T-helper 22 cell (primary cell): ENCODE measurements at regions not wholly inside any gene's neighbourhood (a gene's known extent, or its start where the extent isn't known, plus 50 kb on each side); places are given as distances from the start of the nearest gene placed in this dataset.
"Not testable (repeated sequence)": the region's sequence is repeated elsewhere in the genome, so short reads cannot be mapped to it uniquely, and the experiment has no call there.

Source experiments
- DNase-seq: peaks from one replicate; pipeline ENCODE4 v3.0.0-alpha.2; 2020; ENCODE audit warnings: low read depth

DNA sequence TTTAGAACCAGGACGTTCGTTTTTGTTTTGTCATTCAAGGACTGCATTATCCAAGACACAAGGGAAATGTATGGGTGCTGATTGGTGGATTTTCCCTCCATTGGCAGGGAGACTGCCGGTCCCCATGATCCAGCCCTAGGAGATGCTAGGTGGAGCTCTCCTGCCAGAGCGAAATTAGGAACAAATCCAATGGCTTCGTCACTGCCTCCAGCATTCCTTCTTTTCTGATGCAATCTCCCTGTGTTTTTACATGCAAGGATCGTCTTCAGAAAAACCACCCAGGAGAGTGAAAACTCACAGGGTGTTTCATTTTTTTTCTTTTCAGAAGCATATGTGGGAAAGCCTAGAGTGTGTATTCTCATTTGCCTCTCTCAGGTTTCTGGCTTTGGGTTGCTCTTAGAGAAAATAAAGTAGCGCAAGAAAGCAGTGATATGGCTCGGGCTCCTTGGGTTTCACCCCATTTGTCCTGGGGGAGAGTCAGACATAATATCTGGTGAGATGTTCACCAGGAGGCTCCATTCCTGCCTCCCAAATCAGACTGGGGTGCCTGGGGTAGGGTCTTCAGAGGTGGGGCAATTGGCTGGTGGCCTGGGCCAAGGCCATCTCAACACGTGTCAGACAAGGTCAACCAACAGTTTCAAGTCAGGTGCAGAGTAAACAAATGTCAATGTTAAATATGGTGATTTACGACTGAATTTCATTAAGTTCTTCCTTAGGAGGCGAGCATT is 450.9 kb upstream of the MKI67 start:
- DNase-seq: no peak

DNA sequence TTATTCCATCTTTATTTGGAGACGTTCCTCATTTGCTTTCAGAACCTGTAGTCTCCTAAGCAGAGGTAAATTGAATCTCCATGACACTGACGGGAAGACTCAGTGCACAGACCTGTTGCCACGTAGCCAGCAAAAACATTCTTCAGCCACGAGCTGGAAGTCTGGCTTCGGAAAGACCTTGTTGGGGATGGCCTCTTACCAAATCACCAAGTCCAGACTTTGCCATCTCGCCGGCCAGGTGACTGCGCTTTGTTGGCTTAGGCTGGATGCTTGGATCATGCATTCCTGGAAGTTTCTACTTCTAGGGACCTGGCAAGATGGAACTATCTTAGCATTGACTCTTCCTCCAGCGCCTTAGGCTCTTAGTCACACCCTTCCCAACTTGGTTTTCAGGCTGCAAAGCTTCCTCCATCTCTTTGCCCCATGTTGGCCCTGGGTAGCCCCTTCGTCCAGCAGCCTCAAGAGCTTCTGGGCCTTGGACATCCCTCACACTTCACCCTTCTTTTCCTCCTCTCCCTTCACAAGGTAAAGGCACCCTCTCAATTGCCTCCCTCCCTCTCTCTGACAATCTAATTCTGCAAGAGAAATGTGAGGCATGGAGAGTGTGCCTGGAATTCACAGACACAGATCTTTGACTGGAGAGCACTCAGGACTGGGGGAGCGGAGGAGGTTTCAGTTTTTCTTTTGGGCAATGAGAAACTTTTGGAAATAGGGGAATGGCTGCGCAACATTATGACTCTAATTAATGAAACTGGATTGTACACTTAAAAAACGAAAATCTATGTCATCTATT is 451.9 kb upstream of the MKI67 start:
- no peak for DNase-seq

- no peak for DNase-seq
These were observed 452.5 kb upstream of the MKI67 start for GRCh38 chr10:128578766-128579165.

DNA sequence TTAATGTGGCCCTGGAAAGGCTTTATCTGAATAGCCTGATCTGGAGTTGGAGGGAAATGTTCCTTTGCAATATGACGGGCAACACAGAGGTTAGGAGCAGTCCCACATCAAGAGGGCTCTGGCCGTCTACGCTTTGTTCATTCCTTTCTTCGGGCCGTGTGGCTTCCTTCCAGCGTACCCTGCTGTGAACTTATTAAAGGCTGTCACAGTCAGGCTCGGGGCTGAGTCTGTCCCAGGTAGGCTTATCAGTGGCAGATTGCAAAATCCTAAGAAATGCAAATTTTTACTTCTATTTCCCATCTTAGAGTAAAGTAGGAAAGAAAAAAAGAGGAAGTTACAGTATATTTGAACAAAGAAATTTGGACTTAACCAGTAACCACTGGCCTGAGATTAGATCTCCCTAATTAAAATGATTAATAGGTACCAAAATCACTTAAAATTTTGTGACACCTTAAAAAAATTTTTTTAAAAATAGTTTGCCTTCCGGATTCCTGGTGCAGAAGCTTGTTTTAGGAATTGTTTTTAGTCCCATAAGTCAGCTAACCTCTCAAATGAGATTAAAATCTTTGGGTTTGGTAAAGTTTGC is 453.1 kb upstream of the MKI67 start:
- DNase-seq: no peak

GRCh38 chr10:128579901-128580300 is 453.7 kb upstream of the MKI67 start:
- DNase-seq: no peak

DNA sequence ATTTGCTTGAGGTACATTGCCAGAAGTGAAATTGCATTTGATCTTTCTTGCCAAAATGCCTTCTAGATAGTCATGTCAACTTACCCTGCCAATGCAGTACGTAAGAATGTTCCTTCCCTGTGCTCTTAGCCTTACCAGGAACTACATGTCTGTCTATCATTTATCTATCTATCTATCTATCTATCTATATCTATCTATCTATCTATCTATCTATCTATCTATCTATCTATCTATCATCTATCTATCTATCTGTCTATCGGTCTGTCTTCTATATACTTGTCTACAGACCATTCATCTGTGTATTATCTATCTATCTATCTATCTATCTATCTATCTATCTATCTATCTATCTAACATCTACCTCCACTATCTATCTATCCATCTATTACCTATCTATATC is 456.9 kb upstream of the MKI67 start:
- not testable (repeated sequence) for DNase-seq

DNA sequence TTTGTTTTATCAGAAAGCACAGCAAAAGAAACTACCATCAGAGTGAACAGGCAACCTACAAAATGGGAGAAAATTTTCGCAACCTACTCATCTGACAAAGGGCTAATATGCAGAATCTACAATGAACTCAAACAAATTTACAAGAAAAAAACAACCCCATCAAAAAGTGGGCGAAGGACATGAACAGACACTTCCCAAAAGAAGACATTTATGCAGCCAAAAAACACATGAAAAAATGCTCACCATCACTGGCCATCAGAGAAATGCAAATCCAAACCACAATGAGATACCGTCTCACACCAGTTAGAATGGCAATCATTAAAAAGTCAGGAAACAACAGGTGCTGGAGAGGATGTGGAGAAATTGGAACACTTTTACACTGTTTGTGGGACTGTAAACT is 460.4 kb upstream of the MKI67 start:
- not testable (repeated sequence) for DNase-seq

- no peak for DNase-seq
These were observed 461.5 kb upstream of the MKI67 start for GRCh38 chr10:128587689-128588088.

GRCh38 chr10:128588402-128588801 is 462.2 kb upstream of the MKI67 start:
- no peak for DNase-seq

- DNase-seq: no peak
These were observed 468.5 kb upstream of the MKI67 start for GRCh38 chr10:128594688-128595087.

DNA sequence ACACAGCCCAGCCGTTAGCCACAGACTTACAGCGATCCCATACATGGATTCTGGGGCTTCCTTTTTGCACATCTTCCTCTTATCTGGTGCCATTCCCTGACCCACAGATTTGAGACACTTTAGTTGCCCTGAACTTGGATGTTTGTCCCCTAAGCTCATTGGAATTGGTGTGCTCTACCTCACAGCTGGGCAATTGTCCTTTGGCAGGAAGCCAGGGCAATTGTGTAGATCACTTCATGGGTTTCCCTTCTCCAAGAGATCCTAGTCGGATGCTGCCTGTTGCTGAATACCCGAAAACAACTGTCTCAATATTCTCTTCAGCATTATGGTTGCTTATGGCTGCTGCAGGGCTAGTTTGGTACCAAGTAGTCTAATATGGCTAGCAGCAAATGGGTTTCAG is 470.7 kb upstream of the MKI67 start:
- no peak for DNase-seq

DNA sequence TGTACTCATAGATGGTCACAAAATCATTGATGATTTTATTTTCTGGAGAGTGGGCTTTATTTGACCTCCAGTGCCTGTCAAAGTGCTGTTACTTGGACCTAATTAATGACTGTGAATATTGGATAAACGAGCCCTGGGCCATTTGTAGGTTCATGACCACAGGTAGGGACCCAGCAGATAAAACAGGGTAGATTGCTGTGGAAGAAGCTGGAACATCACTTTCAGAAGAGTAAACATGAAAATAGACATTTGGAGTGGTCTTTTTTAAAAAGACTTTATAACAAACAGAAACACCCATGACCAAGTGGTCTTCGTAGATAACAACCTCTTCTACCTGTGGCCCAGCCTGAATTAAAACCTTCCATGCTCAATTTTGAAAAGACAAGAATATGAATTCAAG is 472.8 kb upstream of the MKI67 start:
- no peak for DNase-seq

DNA sequence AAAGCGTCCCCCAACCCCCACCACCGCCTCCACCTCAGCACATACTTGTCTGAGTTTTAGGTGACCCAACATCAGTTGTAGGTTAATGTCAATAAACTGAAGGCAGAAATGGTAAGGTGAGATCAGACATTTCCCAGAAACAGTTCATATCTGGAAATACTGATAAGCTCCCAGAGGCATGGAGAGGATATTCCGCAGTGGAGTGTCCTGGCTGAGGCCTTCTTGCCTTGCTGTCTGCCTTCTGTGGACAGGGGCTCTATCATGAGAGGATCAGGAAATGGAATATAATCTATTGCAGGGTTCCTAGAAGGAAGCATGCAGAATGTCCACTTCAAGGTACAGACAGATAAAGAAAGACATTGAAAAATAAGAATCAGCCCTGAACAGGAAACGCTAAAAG is 473.3 kb upstream of the MKI67 start:
- DNase-seq: no peak

DNA sequence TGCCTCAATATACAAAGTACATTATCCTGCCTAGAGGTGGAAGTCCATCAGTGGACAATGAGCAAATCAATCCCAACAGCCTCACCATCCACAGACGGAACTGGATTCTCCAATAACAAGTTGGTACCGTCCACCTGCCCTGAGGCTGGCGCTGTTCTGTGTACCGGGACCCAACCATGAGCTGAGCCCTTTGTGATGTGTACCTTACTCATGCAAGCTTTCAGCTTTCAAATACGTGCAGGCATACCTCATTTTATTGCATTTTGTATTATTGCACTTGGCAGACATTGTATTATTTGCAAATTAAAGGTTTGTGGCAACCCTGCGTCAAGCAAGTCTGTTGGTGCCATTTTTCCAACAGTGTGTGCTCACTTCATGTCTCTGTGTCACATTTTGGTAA is 476.0 kb upstream of the MKI67 start:
- DNase-seq: no peak

GRCh38 chr10:128604025-128604424 is 477.8 kb upstream of the MKI67 start:
- no peak for DNase-seq

DNA sequence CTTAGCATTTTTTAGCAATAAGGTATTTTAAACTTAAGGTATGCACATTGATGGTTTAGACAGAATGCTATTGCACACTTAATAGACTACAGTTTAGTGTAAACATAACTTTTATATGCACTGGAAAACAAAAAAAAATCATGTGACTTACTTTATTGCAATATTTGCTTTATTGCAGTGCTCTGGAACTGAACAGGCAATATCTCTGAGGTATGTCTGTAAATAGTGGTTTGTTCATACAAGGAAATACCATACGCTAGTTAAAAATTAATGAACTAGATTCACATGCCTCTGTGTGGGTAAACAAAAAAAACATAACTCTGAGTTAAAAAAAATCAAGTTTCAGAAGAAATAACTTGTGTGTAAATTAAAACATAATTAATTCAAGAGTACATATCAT is 479.0 kb upstream of the MKI67 start:
- no peak for DNase-seq

DNA sequence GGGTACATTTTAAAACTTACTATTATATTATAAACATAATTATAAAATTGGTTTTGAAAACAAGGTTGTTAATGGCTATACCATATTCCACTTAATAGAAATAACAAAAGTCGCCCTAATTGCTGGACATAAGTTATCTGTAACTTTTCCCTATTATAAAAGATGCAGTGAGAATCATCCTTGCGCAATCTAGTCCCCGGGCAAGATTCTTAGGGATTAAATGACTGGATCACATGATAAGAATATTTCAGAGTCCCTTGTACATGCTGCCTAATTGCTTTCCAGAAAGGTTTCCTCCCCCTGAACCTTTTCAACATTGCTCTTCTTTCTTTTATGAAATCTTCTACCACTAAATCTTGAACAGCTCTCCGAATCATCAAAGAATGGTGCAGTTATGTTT is 479.8 kb upstream of the MKI67 start:
- DNase-seq: no peak

DNA sequence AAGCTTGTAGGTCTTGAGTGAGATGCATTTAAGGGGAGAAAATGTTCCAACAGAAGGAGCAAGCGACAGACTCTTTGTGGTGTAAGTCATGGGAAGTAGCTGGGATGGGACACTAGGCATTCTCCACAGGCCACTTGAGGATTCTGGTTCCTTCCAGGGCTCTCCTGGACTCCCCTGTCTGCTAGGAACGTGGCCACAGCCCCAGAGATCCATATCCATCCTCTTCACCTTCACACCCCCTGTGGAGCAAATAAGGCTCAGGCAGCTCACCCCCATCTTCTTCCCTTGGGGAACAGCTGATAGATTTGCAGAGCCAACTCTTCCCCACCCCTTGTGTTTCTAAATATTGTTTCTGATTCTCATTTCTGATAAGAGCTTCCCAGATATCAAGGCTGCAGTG is 482.6 kb upstream of the MKI67 start:
- no peak for DNase-seq

DNA sequence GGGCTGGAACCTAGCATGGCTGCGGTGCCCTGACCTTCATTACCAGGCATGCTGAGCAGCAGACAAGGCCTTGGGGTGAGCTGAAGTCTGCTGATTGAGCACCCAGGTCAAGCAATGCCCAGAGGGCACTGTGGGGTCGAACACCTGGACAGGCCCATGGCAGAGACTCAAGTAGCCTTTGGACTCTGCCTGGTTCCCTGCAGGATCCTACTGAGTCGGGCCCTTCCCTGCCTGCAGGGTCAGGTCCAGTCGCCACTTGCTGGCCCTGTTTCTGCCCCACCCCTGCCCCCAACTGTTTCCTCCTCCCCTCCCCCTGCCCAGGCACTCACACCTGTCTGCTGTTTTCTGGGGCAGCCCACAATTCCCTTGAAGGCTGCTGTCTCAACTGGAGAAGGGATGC is 483.2 kb upstream of the MKI67 start:
- no peak for DNase-seq

DNA sequence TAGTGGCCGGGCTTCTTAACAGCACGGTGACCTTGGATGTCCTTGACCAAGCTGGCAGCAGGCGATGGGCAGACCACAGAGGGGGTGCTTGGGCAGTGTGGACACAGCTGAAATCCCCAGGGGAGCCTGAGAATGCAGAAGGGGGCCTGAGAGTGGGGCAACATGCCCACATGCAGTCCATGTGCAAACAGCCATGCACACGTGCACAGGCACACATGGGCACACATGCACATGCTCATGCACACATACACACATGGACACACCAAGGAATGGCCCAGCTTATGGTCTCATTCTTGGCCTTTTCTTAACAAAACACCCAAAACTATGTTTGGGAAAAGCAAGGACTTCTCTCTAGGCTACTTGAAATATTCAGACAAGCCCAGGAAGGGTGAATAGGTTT is 483.9 kb upstream of the MKI67 start:
- DNase-seq: no peak

DNA sequence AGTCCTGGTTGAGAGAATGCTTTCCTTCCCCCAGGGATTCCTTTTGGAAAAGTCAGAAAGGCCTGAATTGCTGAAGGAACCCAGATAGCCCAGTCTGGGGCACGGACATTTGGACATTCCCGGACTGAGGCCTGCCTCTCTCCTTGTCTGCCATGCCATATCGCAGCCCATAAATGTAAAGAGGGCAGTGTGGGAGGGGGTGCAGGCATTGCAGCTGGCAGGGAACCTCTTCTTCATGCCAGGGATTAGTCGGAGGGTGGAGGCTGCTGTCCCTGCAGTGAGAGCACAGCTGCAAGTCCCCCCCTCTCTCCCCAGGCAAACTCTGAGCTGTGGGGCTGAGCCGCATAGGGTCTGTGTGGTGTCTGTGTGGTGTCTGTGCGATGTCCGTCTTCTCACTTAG is 486.0 kb upstream of the MKI67 start:
- no peak for DNase-seq

DNA sequence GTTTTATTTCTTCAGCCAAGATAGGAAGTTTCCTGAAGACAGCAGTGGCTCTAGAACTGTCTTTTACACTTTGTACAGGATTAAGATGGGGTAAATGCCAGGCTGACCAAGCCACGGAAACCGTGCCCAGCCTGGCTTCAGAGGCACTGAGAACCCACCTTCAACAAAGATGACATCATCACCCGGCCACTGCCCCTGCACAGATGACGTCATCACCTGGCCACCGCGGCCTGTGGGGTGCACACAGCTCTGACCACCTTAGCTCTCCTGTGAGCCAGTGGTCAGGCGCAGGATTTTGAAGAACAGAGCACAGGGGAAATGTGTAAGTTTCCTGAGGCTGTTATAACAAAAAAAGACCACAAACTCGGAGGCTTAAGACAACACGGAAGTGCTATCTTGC is 486.4 kb upstream of the MKI67 start:
- no peak for DNase-seq

DNA sequence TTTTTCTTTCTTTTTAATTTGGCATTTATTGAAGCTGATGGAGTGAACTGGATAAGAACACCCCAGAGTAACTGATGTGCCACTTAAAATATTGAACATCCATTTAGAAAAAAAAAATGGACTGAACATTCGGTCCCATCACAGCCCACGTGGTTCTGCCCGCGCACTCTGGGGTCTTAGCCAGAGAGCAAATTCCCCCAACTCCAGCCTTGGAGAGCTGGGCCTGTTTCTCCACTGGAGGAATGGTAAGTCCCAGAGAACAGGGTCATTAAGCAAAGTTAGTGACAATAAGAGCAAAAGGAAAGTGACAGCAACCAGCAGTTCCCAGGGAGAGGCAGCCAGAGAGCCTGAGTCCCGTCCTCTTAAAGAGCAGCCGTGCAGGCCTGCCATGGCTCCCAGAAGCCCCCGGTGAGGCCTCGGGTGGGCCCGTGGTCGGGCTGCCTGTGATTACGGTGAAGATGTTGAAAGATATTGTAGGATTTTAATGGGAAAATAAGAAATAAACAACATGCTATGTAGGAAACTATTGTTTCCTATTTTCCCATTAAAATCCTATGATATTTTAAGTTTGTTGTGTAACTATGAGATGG is 487.9 kb upstream of the MKI67 start:
- DNase-seq: no peak
